ENCODE measurements at regions not wholly inside any gene's neighbourhood (a gene's known extent, or its start where the extent isn't known, plus 50 kb on each side); places are given as distances from the start of the nearest gene placed in this dataset.

GRCh38 chr7:19991936-19992335 is 218.5 kb upstream of the TMEM196 start:
- Histone ChIP-seq H3K27ac (no peak overlapping the region), H3K36me3 (no peaks in the 10 kb centered on the region), H3K4me3 (no peak overlapping the region), H3K9me3 (peaks cover 0 to 7% (median 0%) of the 10 kb centered on the region in 4 donors), H3K27me3 (no peaks in the 10 kb centered on the region), H3K4me1 (no peaks in the 10 kb centered on the region)
- intact Hi-C loops (cut with DNase I; ENCODE audit: low total_unique reads) = no loop called here
- WGBS, 5 donors = 73 to 83% (median 77%) methylated on average over 2 of the region's 2 CpGs
- TF ChIP-seq POLR2A (IDR thresholded peaks at IDR 0.05) (no peak), POLR2AphosphoS5 (IDR thresholded peaks at IDR 0.05) (no peak), EP300 (IDR thresholded peaks at IDR 0.05) (no peak), CTCF (IDR thresholded peaks at IDR 0.05) (no peak)
- DNase-seq = no peak

GRCh38 chr7:19989906-19990305 is 216.5 kb upstream of the TMEM196 start:
- WGBS, 5 donors = 40 to 46% (median 43%) methylated on average over 2 of the region's 2 CpGs
- no peaks in the 10 kb centered on the region for H3K36me3 ChIP-seq
- no peak for TF ChIP-seq POLR2AphosphoS5 (IDR thresholded peaks at IDR 0.05)
- no peak for TF ChIP-seq POLR2A (IDR thresholded peaks at IDR 0.05)
- no peak for TF ChIP-seq EP300 (IDR thresholded peaks at IDR 0.05)
- no peak for TF ChIP-seq CTCF (IDR thresholded peaks at IDR 0.05)
- H3K27me3 ChIP-seq = no peaks in the 10 kb centered on the region
- no peaks in the 10 kb centered on the region for H3K4me1 ChIP-seq
- DNase-seq = no peak
- intact Hi-C loops (cut with DNase I; ENCODE audit: low total_unique reads) = no loop called here
- no peak overlapping the region for H3K27ac ChIP-seq
- no peak overlapping the region for H3K4me3 ChIP-seq
- H3K9me3 ChIP-seq = peaks cover 0 to 7% (median 0%) of the 10 kb centered on the region in 4 donors

GRCh38 chr7:19988860-19989259 is 215.4 kb upstream of the TMEM196 start:
- no peaks in the 10 kb centered on the region for H3K4me1 ChIP-seq
- no peak for TF ChIP-seq EP300 (IDR thresholded peaks at IDR 0.05)
- TF ChIP-seq POLR2A (IDR thresholded peaks at IDR 0.05) = no peak
- TF ChIP-seq POLR2AphosphoS5 (IDR thresholded peaks at IDR 0.05) = no peak
- TF ChIP-seq CTCF (IDR thresholded peaks at IDR 0.05) = no peak
- no peaks in the 10 kb centered on the region for H3K36me3 ChIP-seq
- H3K9me3 ChIP-seq = peaks cover 0 to 7% (median 0%) of the 10 kb centered on the region in 4 donors
- H3K27me3 ChIP-seq = no peaks in the 10 kb centered on the region
- no peak for DNase-seq
- intact Hi-C loops (cut with DNase I; ENCODE audit: low total_unique reads) = no loop called here
- no peak overlapping the region for H3K27ac ChIP-seq
- H3K4me3 ChIP-seq = no peak overlapping the region
- 80 to 92% (median 87%) methylated on average over 2 of the region's 2 CpGs for WGBS, 5 donors

GRCh38 chr7:19984231-19984632 is 210.8 kb upstream of the TMEM196 start:
- WGBS, 5 donors = 83 to 95% (median 93%) methylated on average over 2 to 3 of the region's 3 CpGs
- intact Hi-C loops (cut with DNase I; ENCODE audit: low total_unique reads) = no loop called here
- Histone ChIP-seq H3K27ac (no peak overlapping the region), H3K36me3 (no peaks in the 10 kb centered on the region), H3K4me3 (no peak overlapping the region), H3K4me1 (peaks cover 0 to 4% (median 0%) of the 10 kb centered on the region in 4 donors), H3K9me3 (no peaks in the 10 kb centered on the region), H3K27me3 (no peaks in the 10 kb centered on the region)
- DNase-seq = no peak
- TF ChIP-seq EP300 (IDR thresholded peaks at IDR 0.05) (no peak), POLR2AphosphoS5 (IDR thresholded peaks at IDR 0.05) (no peak), POLR2A (IDR thresholded peaks at IDR 0.05) (no peak), CTCF (IDR thresholded peaks at IDR 0.05) (no peak)

All from stomach (tissue), 8 donors.